ENCODE measurements at regions not wholly inside any gene's neighbourhood (a gene's known extent, or its start where the extent isn't known, plus 50 kb on each side); places are given as distances from the start of the nearest gene placed in this dataset.

DNA sequence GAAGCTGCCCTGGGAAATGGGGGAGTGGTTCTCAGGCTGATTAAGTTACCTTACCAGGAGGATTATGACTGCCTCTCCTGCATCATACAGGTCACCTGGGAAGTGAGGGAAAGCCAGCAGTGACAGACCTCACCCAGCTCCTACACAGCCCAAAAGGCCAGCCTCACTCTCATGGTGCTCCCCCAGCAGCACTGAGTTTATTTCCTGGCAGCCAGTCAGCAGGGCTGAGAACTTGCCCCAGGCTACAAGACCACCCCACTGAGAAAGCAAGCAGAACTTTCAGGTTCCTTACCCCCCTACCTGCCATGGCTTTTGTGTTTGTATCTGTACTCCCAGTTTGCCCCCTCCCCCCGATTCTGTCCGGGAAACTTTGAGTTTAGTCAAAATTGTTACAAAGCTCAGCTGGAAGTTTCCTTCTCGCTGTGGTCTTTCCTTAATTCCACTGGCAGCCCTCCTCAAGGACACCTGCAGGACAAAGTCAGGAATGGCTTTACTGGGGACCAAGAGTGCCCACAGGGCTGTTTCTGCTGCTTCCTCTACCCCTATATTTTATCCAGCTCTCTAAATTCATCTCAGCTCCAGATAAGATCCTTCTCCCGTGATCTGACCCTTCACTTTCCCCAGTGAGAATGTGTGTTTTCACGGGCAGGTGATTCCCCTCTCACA lies 649.8 kb upstream of the MBL2 start:
- TF ChIP-seq POLR2AphosphoS5 (IDR thresholded peaks at IDR 0.05) = no peak
- TF ChIP-seq, protein P1, sequence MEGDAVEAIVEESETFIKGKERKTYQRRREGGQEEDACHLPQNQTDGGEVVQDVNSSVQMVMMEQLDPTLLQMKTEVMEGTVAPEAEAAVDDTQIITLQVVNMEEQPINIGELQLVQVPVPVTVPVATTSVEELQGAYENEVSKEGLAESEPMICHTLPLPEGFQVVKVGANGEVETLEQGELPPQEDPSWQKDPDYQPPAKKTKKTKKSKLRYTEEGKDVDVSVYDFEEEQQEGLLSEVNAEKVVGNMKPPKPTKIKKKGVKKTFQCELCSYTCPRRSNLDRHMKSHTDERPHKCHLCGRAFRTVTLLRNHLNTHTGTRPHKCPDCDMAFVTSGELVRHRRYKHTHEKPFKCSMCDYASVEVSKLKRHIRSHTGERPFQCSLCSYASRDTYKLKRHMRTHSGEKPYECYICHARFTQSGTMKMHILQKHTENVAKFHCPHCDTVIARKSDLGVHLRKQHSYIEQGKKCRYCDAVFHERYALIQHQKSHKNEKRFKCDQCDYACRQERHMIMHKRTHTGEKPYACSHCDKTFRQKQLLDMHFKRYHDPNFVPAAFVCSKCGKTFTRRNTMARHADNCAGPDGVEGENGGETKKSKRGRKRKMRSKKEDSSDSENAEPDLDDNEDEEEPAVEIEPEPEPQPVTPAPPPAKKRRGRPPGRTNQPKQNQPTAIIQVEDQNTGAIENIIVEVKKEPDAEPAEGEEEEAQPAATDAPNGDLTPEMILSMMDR (IDR thresholded peaks at IDR 0.05) = no peak
